ENCODE measurements at regions not wholly inside any gene's neighbourhood (a gene's known extent, or its start where the extent isn't known, plus 50 kb on each side); places are given as distances from the start of the nearest gene placed in this dataset.

DNA sequence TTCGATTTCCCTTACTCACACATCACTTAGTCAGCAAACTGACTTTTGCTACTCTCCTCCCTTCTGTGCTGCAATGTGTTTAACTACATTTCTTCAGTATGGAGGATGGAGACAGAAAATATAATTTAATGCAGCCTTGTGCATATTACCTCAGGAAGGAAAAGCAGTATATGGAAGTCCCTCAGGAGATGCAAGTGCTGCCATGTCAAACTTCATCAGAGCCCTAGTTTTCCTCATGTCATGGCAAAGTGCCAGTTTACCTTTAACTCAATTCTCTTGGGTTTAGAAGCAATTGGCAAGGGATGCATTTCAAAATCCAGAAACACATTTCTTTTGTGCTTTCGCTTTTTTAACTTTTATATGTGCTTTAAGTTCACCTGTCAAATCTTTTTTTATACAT, 365.4 kb downstream of the ISL1 start:
- DNase-seq (ENCODE audit: low read depth in 2 of 2), result no peak
